Keratinocyte (primary cell): ENCODE measurements at regions not wholly inside any gene's neighbourhood (a gene's known extent, or its start where the extent isn't known, plus 50 kb on each side); places are given as distances from the start of the nearest gene placed in this dataset.

Experiments
- DNase-seq: peaks from one replicate; pipeline ENCODE4 v3.0.0-alpha.2; 2011; ENCODE audit warnings: low read depth, missing footprints, low spot score
- FAIRE-seq: peaks from 2 replicates; lab custom pipeline; 2011; peaks lifted over from hg19 to GRCh38; lab: Jason Lieb, UNC
- H2AFZ ChIP-seq: 2 replicates; pipeline ENCODE4 v1.6.0; 2012; ENCODE audit warnings: low read length, control low read depth, inconsistent platforms; ENCODE audit not compliant: control insufficient read depth
- H3K27ac ChIP-seq: 2 replicates; pipeline ENCODE4 v1.5.1; 2011; ENCODE audit warnings: low read length; ENCODE audit not compliant: control insufficient read depth, insufficient read depth
- H3K27me3 ChIP-seq: 3 replicates; pipeline ENCODE4 v1.6.0; 2011; ENCODE audit warnings: low read length; ENCODE audit not compliant: control insufficient read depth, insufficient read depth; ENCODE audit errors: extremely low read depth
- H3K36me3 ChIP-seq, 2 experiments: 2 replicates in 1 of 2; 3 replicates in 1 of 2; pipeline ENCODE4 v1.5.1; 2011; ENCODE audit warnings: low read length in 2 of 2, mild to moderate bottlenecking in 1 of 2; ENCODE audit not compliant: control insufficient read depth in 2 of 2, insufficient read depth in 2 of 2; ENCODE audit errors: extremely low read depth in 1 of 2
- H3K4me1 ChIP-seq: 3 replicates; pipeline ENCODE4 v1.5.1; 2011; ENCODE audit warnings: low read length; ENCODE audit not compliant: control insufficient read depth, insufficient read depth; ENCODE audit errors: extremely low read depth
- H3K4me2 ChIP-seq: 3 replicates; pipeline ENCODE4 v1.6.0; 2011; ENCODE audit warnings: low read depth, low read length; ENCODE audit not compliant: control insufficient read depth, insufficient read depth; ENCODE audit errors: extremely low read depth
- H3K4me3 ChIP-seq, 3 experiments: fragments of 200-600 bp in 1 of 3; sonication (generic) in 1 of 3; 2 replicates in 2 of 3; 3 replicates in 1 of 3; pipeline ENCODE4 v1.5.1; 2011 to 2016; ENCODE audit warnings: low read length in 3 of 3, mild to moderate bottlenecking in 3 of 3, control low read depth in 2 of 3, inconsistent platforms in 1 of 3, low read depth in 1 of 3, mixed read lengths in 1 of 3, mixed run types in 1 of 3, moderate library complexity in 1 of 3; ENCODE audit not compliant: control insufficient read depth in 2 of 3, insufficient read depth in 2 of 3; ENCODE audit errors: extremely low read depth in 1 of 3
- H3K79me2 ChIP-seq: 2 replicates; pipeline ENCODE4 v1.6.0; 2012; ENCODE audit warnings: low read length; ENCODE audit not compliant: control insufficient read depth, insufficient read depth
- H3K9ac ChIP-seq: 3 replicates; pipeline ENCODE4 v1.6.0; 2011; ENCODE audit warnings: low read length; ENCODE audit not compliant: control insufficient read depth, insufficient read depth; ENCODE audit errors: extremely low read depth
- H3K9me1 ChIP-seq: 3 replicates; pipeline ENCODE4 v1.6.0; 2011; ENCODE audit warnings: low read length; ENCODE audit not compliant: control insufficient read depth, insufficient read depth; ENCODE audit errors: extremely low read depth
- H3K9me3 ChIP-seq: 2 replicates; pipeline ENCODE4 v1.5.1; 2012; ENCODE audit warnings: low read depth, low read length; ENCODE audit not compliant: control insufficient read depth
- H4K20me1 ChIP-seq: 3 replicates; pipeline ENCODE4 v1.6.0; 2011; ENCODE audit warnings: low read length; ENCODE audit not compliant: control insufficient read depth, insufficient read depth; ENCODE audit errors: extremely low read depth
- CTCF ChIP-seq, 3 experiments: IDR thresholded peaks in 1 of 3; conservative IDR thresholded peaks in 1 of 3; optimal IDR thresholded peaks in 1 of 3; 2 replicates in 2 of 3; 3 replicates in 1 of 3; pipeline versions ENCODE3 to v1.5.1; 2011; ENCODE audit warnings: low read length in 3 of 3, mild to moderate bottlenecking in 3 of 3, moderate library complexity in 2 of 3, control low read depth in 1 of 3, inconsistent platforms in 1 of 3; ENCODE audit not compliant: insufficient read depth in 2 of 3; ENCODE audit errors: extremely low read depth in 1 of 3
- EZH2 ChIP-seq: IDR thresholded peaks from one replicate; pipeline ENCODE4 v1.6.1; 2012; ENCODE audit warnings: inconsistent platforms, mild to moderate bottlenecking, low read length, moderate library complexity
- dilution Hi-C: fragments of 300-500 bp; cut with MboI; formaldehyde crosslinking; loops from one replicate; pipeline ENCODE4 v1.7.0; 2020; ENCODE audit warnings: low sequenced_read_pairs; ENCODE audit not compliant: extremely low pct_ligation_motif_present

- dilution Hi-C loops, result no loop called here
These were observed 268.4 kb upstream of the MYT1L start for GRCh38 chr2:2599441-2599840.

GRCh38 chr2:2597712-2598111, 266.6 kb upstream of the MYT1L start:
- Histone ChIP-seq H4K20me1 (no peaks in the 10 kb centered on the region), H3K79me2 (no peaks in the 10 kb centered on the region), H3K27me3 (no peaks in the 10 kb centered on the region), H3K9me1 (no peaks in the 10 kb centered on the region), H3K4me3 (no peak overlapping the region), H3K4me1 (no peaks in the 10 kb centered on the region), H3K36me3 (no peaks in the 10 kb centered on the region), H3K9me3 (no peaks in the 10 kb centered on the region), H3K4me2 (no peak overlapping the region), H3K9ac (no peak overlapping the region), H3K27ac (no peak overlapping the region), H2AFZ (no peak overlapping the region)
- TF ChIP-seq CTCF (optimal IDR thresholded peaks at IDR 0.05 in 1 of 3, IDR thresholded peaks at IDR 0.05 in 1 of 3, conservative IDR thresholded peaks at IDR 0.05 in 1 of 3; ENCODE audit: extremely low read depth in 1 of 3, insufficient read depth in 2 of 3, low read length in 3 of 3) (no peak), EZH2 (no peak)
- DNase-seq (no peak), FAIRE-seq (no peak)
- dilution Hi-C loops, result no loop called here

More at GRCh38 chr2:2599441-2599840, 268.4 kb upstream of the MYT1L start:
- H3K79me2 ChIP-seq, result no peaks in the 10 kb centered on the region
- H3K9me1 ChIP-seq, result no peaks in the 10 kb centered on the region
- TF ChIP-seq CTCF (optimal IDR thresholded peaks at IDR 0.05 in 1 of 3, IDR thresholded peaks at IDR 0.05 in 1 of 3, conservative IDR thresholded peaks at IDR 0.05 in 1 of 3; ENCODE audit: extremely low read depth in 1 of 3, insufficient read depth in 2 of 3, low read length in 3 of 3) (no peak), EZH2 (no peak)
- H3K4me2 ChIP-seq, result no peak overlapping the region
- DNase-seq (no peak), FAIRE-seq (no peak)
- no peak overlapping the region for H3K9ac ChIP-seq
- no peak overlapping the region for H3K27ac ChIP-seq
- H3K4me3 ChIP-seq, result no peak overlapping the region
- H3K36me3 ChIP-seq, result no peaks in the 10 kb centered on the region
- no peaks in the 10 kb centered on the region for H4K20me1 ChIP-seq
- H3K4me1 ChIP-seq, result no peaks in the 10 kb centered on the region
- H2AFZ ChIP-seq, result no peak overlapping the region
- H3K9me3 ChIP-seq, result no peaks in the 10 kb centered on the region
- no peaks in the 10 kb centered on the region for H3K27me3 ChIP-seq
